Occipital lobe (tissue), 1 donor: ENCODE measurements at regions not wholly inside any gene's neighbourhood (a gene's known extent, or its start where the extent isn't known, plus 50 kb on each side); places are given as distances from the start of the nearest gene placed in this dataset.

ENCODE experiments used
- DNase-seq: peaks from one replicate; lab custom pipeline; 2025; lab: John Stamatoyannopoulos, UW

DNA sequence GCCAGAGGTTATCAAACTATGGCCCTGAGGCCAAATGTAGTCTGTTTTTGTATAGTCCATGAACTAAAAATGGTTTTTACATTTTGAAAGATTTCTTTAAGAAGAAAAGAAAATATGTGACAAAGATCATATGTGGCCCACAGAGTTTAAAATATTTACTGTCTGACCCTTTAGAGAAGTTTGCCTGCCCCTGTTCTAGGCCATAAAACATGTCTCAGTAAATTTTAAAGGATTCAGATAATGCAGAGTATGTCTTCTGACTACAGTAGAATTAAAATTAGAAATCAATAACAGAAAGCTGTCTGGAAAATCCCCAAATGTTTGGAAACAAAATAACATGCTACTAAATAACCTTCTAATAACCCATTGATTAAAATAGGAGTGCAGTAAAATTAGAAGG lies 86.3 kb downstream of the KCNRG start:
- no peak for DNase-seq

GRCh38 chr13:50104493-50104892 lies 89.2 kb downstream of the KCNRG start:
- DNase-seq, result no peak

DNA sequence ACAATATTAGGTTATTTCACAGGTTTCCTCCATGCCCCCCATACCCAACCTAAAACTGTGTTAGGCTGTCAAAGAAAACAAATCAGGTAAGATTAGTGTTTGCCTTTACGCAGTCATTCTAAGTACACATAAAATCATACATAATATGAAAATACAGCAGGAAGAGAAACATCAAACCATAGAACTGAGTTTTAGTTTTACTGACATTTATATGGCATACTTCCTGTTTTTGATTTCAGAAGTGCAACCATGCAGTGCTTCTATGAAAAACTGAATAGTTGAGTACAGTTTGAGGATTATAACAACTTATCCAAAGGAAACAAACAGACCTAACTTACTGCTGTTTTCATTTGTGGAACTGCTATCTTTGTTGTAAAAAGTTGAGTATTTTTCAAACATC lies 91.3 kb downstream of the KCNRG start:
- no peak for DNase-seq

DNA sequence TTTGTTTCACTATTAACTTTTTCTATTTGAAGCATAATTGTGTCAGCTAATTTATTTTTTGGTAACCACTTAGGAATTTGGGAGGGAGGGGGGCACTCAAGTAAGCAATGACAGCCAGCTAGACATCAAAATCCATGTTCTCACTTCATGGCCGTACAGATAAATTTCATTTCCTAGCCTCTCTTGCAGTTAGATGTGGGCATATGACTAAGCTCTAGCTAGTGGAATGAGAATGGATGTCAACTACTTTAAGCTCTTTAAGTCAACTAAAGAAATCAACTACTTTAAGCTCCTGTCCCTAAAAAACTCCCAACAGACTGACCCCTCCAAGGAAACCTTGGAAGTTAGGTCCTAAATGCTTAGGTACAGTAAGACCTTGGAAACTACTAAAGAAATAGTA lies 92.0 kb downstream of the KCNRG start:
- no peak for DNase-seq

GRCh38 chr13:50114961-50115360 lies 99.7 kb downstream of the KCNRG start:
- no peak for DNase-seq

GRCh38 chr13:50115695-50116094 lies 100.5 kb downstream of the KCNRG start:
- no peak for DNase-seq

GRCh38 chr13:50116430-50116973 lies 101.3 kb downstream of the KCNRG start:
- no peak for DNase-seq

GRCh38 chr13:50119591-50119990 lies 104.3 kb downstream of the KCNRG start:
- no peak for DNase-seq

DNA sequence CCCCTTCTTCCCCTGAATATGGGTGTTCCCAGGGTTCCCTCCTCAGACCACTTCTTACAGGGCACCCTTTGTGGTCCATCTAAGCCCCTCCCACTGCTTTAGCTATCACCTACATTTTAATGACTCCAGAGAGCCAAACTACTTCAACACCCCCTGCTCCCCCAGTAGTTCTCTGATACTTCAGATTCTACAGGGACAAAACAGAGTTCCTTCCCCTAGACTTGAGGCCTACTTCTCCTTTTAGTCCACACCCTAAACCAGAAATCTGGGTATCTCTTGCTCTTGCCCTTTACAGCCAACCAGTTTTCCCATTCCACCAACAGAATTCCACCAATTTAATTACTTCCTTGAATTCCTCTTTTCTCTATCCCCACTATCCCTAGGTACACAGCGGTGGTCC lies 107.2 kb downstream of the KCNRG start:
- DNase-seq, result no peak

GRCh38 chr13:50123002-50123401 lies 107.8 kb downstream of the KCNRG start:
- DNase-seq, result no peak

DNA sequence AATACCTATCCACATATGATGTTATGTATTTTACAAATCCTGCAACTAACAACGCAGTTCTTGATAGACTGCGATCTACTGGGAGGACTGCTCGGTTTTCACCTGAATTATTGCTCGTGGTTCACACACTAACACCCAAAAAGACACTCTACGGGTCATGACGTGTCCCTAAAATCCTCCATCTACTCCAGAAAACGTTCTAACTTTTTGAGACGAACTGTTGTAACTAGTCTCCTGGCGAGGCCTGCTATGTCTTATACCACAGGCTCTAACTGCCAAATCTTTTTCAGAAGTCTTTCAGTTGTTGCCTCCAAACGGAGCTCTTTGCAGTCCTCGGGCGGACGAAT lies 108.2 kb downstream of the KCNRG start:
- DNase-seq, result no peak

DNA sequence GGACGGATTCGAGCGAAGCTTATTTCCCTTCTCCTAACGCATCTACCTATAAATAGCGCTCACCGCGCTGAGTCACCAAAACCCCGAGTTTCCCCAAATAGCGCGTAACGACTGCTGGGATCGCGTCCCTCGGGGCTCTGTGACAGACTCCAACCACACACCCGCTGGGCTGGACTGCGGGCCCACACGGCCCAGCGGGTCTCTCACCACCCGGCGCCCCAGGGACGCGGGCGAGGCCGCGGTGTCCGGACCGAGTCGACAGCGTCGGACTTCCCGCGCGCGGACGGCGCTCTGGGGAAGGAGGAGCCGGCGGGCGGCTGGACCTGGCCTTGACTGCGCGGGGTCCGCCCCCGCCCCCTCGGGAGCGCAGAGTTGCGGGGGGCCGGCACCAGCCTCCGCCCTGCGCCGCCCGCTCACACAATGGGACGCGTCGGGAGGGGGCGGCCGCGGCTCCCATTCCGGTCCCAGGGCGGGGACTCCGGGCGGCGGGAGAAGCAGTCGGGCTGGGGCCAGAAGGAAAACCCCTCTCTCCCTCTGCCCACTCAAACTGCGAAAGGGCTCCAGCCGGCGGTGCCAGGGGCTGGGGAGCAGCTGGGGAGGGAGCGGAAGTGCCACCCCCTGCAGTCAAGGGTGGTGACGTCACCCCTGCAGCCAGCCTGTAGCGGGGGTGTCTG lies 108.8 kb downstream of the KCNRG start:
- peak; percentile 80 for DNase-seq

DNA sequence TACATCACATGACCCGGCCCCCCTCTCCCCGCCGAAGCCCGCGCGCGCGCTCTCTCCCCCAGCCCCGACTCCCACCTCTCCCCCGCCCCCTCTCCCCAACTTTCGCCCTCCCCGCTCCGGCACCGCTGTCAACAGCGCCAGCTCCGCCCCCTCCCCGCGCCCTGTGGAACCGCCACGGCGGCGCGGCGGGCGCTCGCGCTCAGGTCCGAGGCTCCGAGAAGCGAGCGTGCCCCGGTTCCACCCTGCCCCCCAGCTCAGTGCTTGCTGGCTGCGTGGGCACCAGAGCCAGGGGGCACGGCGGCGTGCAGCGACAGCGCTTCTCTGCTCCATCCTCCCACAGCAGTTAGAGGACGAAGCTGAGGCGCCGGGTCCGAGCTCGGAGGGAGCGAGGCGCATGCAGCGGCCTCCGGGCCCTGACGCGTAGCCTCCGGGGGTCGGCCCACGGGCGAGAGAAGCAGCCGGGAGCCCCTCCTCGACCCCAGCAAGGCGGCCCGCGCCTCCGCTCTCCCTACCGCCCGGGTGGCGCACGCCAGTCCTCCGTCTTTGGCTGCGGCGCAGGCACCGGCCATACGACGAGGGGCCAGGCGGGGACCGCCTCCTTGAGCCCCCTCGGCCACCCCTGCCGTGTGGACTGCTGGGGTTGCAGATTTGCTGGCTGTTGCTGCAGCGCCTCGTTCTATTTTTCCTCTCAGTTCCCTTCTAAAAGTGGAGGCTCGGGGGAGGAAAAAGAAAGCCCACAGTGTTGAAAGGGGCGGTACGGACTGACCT lies 109.5 kb downstream of the KCNRG start:
- DNase-seq, result peak; percentile 93

DNA sequence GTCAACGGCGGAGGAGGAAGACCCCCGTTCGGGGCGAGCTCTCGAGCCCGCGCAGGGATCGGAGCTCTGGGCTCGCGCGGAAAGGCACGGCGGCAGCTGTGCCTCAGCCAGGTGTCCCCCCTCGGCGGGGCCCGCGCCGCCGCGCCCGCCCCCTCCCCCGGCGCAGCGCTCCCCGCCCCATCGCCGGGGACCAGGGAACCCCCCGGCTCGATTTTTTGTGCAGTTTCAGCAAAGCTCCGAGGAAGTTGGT lies 110.0 kb downstream of the KCNRG start:
- DNase-seq, result no peak

DNA sequence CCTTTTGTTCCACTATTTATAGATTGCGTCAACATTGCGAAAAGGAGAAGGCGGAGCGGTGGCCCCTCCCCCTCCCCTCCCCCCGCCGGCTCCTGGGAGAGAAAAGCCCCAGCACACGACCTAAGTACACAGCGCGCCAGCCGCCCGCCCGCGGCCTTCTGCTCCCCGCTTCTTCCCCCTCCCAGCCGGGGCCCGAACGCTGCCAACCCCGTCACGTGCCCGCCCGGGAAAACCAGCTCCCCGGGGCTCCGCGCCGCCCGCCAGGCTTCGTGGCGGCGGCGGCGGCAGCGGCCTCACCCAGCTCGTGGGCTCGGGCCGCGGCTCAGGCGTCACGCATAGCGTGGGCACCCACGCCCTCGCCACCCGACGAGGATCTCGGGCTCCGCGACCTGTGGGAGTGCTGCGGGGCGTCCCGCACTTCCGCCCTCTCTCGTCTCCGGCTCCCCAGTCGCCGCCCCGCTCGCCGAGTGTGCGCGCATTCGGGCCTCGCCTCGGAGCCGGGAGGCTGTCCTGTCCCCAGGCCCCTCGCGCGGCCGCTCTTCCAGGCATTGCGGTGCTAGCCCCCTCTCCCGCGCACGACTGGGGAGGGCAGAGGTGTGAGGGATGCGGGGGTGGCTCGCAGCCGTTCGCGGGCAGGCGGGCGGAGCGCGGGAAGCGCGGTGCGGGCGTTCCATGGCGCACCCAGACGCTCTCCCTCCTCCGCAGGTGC lies 110.5 kb downstream of the KCNRG start:
- DNase-seq, result peak; percentile 87

- DNase-seq, result no peak
Measured at GRCh38 chr13:50126263-50126992, 111.2 kb downstream of the KCNRG start.

- no peak for DNase-seq
Measured at GRCh38 chr13:50126993-50127725, 111.9 kb downstream of the KCNRG start.

DNA sequence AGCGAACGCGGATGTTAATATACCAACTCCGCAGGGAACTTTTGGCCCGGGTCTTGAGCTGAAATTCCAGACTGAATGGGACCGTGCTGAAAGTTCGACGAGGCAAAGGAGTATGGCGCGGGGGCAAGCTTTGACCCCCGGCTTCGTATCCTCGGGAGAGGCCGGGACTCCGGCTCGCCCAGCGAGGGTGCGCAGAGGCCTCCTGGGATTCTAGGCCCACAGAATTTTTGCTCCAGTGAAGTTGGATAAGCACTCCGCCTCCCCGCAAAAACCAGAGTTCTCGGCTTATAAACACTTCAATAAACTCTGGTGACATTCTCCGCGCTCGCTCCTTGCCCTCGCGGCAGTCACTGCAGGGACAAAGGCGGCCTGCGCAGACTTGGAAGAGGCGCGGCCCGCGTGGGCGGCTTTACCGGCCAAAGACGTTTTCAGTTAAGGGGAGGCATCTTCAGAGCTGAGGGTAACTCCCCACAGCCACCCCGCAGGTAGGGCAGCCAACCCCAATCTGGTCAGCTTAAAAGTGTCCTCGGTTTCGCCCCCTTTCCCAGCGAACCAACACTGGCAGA lies 112.6 kb downstream of the KCNRG start:
- DNase-seq, result no peak

DNA sequence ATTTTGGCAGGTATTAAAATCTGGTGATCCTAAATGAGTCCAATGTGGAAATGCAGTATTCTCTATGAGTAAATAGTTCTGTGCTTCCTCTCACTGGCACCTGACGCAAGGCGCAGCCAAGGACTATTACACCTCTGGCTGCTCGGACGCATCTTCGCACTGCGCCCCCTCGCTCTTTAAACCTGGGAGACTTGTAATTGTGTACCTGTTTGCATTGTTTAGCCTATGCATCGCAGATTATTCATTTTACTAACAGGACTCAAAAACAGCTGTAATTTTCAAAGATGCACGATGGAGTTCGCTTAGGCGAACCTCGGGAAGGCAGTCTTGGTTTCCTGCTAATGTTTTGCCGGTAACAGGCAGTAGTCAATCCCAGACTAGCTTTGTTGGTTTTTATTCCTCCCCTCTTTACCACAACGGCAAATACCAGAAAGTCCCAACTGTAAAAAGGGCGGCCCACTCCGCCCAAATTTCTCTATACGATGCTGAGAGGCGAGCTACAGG lies 113.2 kb downstream of the KCNRG start:
- no peak for DNase-seq

- DNase-seq, result no peak
Measured at GRCh38 chr13:50129081-50129705, 113.9 kb downstream of the KCNRG start.
